ENCODE measurements at regions not wholly inside any gene's neighbourhood (a gene's known extent, or its start where the extent isn't known, plus 50 kb on each side); places are given as distances from the start of the nearest gene placed in this dataset.

GRCh38 chr5:74988273-74988983, 63.9 kb downstream of the GCNT4 start:
- no peak for DNase-seq (ENCODE audit: low read depth, low spot score)
- TF ChIP-seq CTCF (IDR thresholded peaks at IDR 0.05; ENCODE audit: low read depth, low read length) = no peak
- no peak overlapping the region for H3K4me3 ChIP-seq (ENCODE audit: low read depth, low read length)
- in situ Hi-C loops (cut with HindIII; ENCODE audit: low sequenced_read_pairs) = no loop called here

- no peak for DNase-seq (ENCODE audit: low read depth, low spot score)
- H3K4me3 ChIP-seq (ENCODE audit: low read depth, low read length) = no peak overlapping the region
- no peak for TF ChIP-seq CTCF (IDR thresholded peaks at IDR 0.05; ENCODE audit: low read depth, low read length)
- in situ Hi-C loops (cut with HindIII; ENCODE audit: low sequenced_read_pairs) = no loop called here
These were observed 74.0 kb downstream of the GCNT4 start for GRCh38 chr5:74978345-74978744.

- TF ChIP-seq CTCF (IDR thresholded peaks at IDR 0.05; ENCODE audit: low read depth, low read length) = no peak
- no peak overlapping the region for H3K4me3 ChIP-seq (ENCODE audit: low read depth, low read length)
- in situ Hi-C loops (cut with HindIII; ENCODE audit: low sequenced_read_pairs) = no loop called here
- no peak for DNase-seq (ENCODE audit: low read depth, low spot score)
These were observed 74.9 kb downstream of the GCNT4 start for GRCh38 chr5:74977471-74977870.

GRCh38 chr5:74976651-74977050, 75.7 kb downstream of the GCNT4 start:
- no peak for TF ChIP-seq CTCF (IDR thresholded peaks at IDR 0.05; ENCODE audit: low read depth, low read length)
- H3K4me3 ChIP-seq (ENCODE audit: low read depth, low read length) = no peak overlapping the region
- in situ Hi-C loops (cut with HindIII; ENCODE audit: low sequenced_read_pairs) = no loop called here
- DNase-seq (ENCODE audit: low read depth, low spot score) = no peak

DNA sequence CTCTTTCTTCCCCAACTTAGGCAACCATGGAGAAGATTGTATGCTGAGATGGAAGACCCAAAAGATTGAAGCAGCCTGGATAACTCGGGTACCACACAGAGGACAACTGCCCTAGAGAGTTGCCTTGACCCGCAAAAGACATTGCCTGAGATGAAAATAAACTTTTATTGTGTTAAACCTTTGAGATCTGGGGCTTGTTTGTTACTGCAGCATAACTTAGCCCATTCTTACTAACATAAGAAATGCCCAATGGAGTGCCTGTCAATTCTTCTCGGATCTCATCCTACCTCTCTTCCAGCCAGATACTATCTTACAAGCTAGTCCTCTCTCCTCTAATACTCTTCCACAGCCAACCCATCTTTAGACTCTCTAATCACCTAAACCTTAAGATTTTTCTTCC, 76.8 kb downstream of the GCNT4 start:
- no peak for DNase-seq (ENCODE audit: low read depth, low spot score)
- no peak for TF ChIP-seq CTCF (IDR thresholded peaks at IDR 0.05; ENCODE audit: low read depth, low read length)
- no peak overlapping the region for H3K4me3 ChIP-seq (ENCODE audit: low read depth, low read length)
- in situ Hi-C loops (cut with HindIII; ENCODE audit: low sequenced_read_pairs) = no loop called here

GRCh38 chr5:74974451-74975091, 77.8 kb downstream of the GCNT4 start:
- no peak for DNase-seq (ENCODE audit: low read depth, low spot score)
- in situ Hi-C loops (cut with HindIII; ENCODE audit: low sequenced_read_pairs) = no loop called here
- TF ChIP-seq CTCF (IDR thresholded peaks at IDR 0.05; ENCODE audit: low read depth, low read length) = no peak

More at GRCh38 chr5:74974451-74975091, 77.8 kb downstream of the GCNT4 start:
- H3K4me3 ChIP-seq (ENCODE audit: low read depth, low read length) = no peak overlapping the region
